Esophagus squamous epithelium (tissue), 5 donors: ENCODE measurements at regions not wholly inside any gene's neighbourhood (a gene's known extent, or its start where the extent isn't known, plus 50 kb on each side); places are given as distances from the start of the nearest gene placed in this dataset.
"Not testable (repeated sequence)": the region's sequence is repeated elsewhere in the genome, so short reads cannot be mapped to it uniquely, and the experiment has no call there.

Source experiments
- DNase-seq: peaks from one replicate; lab custom pipeline; 2025; lab: John Stamatoyannopoulos, UW
- H3K27ac ChIP-seq, 4 donors: fragments of 200-600 bp; sonication (generic); one replicate each; pipeline ENCODE4 v1.5.1; 2016 to 2019; ENCODE audit warnings: mild to moderate bottlenecking in 1 of 4
- H3K27me3 ChIP-seq, 4 donors: fragments of 200-600 bp; sonication (generic); 1 replicate in 3 of 4; 2 replicates in 1 of 4; pipeline versions ENCODE4 v1.5.1 to v1.6.0; 2017 to 2021; ENCODE audit warnings: antibody characterized with exemption in 1 of 4
- H3K36me3 ChIP-seq, 3 donors: fragments of 200-600 bp; sonication (generic); one replicate each; pipeline ENCODE4 v1.5.1; 2016 to 2019
- H3K4me1 ChIP-seq, 3 donors: fragments of 200-600 bp; sonication (generic); one replicate each; pipeline ENCODE4 v1.5.1; 2017 to 2019
- H3K4me3 ChIP-seq, 4 donors: fragments of 200-600 bp; sonication (generic); 1 replicate in 3 of 4; 2 replicates in 1 of 4; pipeline ENCODE4 v1.5.1; 2016 to 2019; ENCODE audit warnings: mild to moderate bottlenecking in 2 of 4, moderate library complexity in 1 of 4
- H3K9me3 ChIP-seq, 3 donors: fragments of 200-600 bp; sonication (generic); one replicate each; pipeline ENCODE4 v1.5.1; 2016 to 2019
- CTCF ChIP-seq, 6 experiments: fragments of 450-650 bp in 4 of 6; fragments of 200-600 bp in 2 of 6; sonication (generic) in 2 of 6; IDR thresholded peaks; one replicate each; pipeline ENCODE4 v1.5.1; 2016 to 2019; ENCODE audit warnings: antibody characterized with exemption in 6 of 6, mild to moderate bottlenecking in 4 of 6, moderate library complexity in 4 of 6
- POLR2A ChIP-seq, 4 donors: fragments of 450-650 bp; IDR thresholded peaks; one replicate each; pipeline ENCODE4 v1.6.1; 2017; ENCODE audit warnings: antibody characterized with exemption in 4 of 4, mild to moderate bottlenecking in 4 of 4, moderate library complexity in 3 of 4
- WGBS, 2 donors: methylation state at CpG; one replicate each; pipeline ENCODE4 v1.1.5; 2018; 5-methylcytosine and 5-hydroxymethylcytosine counted together
- intact Hi-C: fragments of 100-400 bp; cut with DNase I; formaldehyde crosslinking; loops from one replicate; pipeline ENCODE4 v1.15.0; 2022
- donor health status: DM: yes; HTN: yes; CAD: no.

- no peak for DNase-seq
- WGBS, 2 donors, result 49 to 64% methylated on average over 3 of the region's 3 CpGs
Observed at GRCh38 chr5:109558364-109558763, 131.4 kb upstream of the MAN2A1 start.

GRCh38 chr5:109553846-109554245 is 135.9 kb upstream of the MAN2A1 start:
- 19 to 40% methylated on average over 1 of the region's 1 CpG for WGBS, 2 donors

More at GRCh38 chr5:109558364-109558763, 131.4 kb upstream of the MAN2A1 start:
- Histone ChIP-seq H3K36me3 (no peaks in the 10 kb centered on the region), H3K27ac (no peak overlapping the region), H3K4me3 (no peak overlapping the region), H3K27me3 (no peaks in the 10 kb centered on the region), H3K4me1 (no peaks in the 10 kb centered on the region), H3K9me3 (no peaks in the 10 kb centered on the region)
- TF ChIP-seq POLR2A (IDR thresholded peaks at IDR 0.05) (no peak), CTCF (IDR thresholded peaks at IDR 0.05) (no peak)
- intact Hi-C loops, result no loop called here

GRCh38 chr5:109551234-109551633 is 138.5 kb upstream of the MAN2A1 start:
- H3K9me3 ChIP-seq, H3K36me3 ChIP-seq, H3K27ac ChIP-seq, DNase-seq, intact Hi-C loops, H3K27me3 ChIP-seq, H3K4me1 ChIP-seq, H3K4me3 ChIP-seq: not testable (repeated sequence)
- 98% methylated on average over 4 of the region's 4 CpGs for WGBS, 2 donors

More at GRCh38 chr5:109553846-109554245, 135.9 kb upstream of the MAN2A1 start:
- H3K9me3 ChIP-seq, result no peaks in the 10 kb centered on the region
- TF ChIP-seq POLR2A (IDR thresholded peaks at IDR 0.05), result no peak
- TF ChIP-seq CTCF (IDR thresholded peaks at IDR 0.05), result no peak
- intact Hi-C loops, result no loop called here
- no peaks in the 10 kb centered on the region for H3K4me1 ChIP-seq
- no peaks in the 10 kb centered on the region for H3K36me3 ChIP-seq
- H3K27ac ChIP-seq, result no peak overlapping the region
- H3K27me3 ChIP-seq, result no peaks in the 10 kb centered on the region
- H3K4me3 ChIP-seq, result no peak overlapping the region
- DNase-seq, result no peak

- H3K4me1 ChIP-seq, result no peaks in the 10 kb centered on the region
- H3K4me3 ChIP-seq, result no peak overlapping the region
- WGBS, 2 donors, result 45 to 76% methylated on average over 1 of the region's 1 CpG
- no peaks in the 10 kb centered on the region for H3K27me3 ChIP-seq
- TF ChIP-seq CTCF (IDR thresholded peaks at IDR 0.05), result no peak
- TF ChIP-seq POLR2A (IDR thresholded peaks at IDR 0.05), result no peak
- H3K9me3 ChIP-seq, result no peaks in the 10 kb centered on the region
- intact Hi-C loops, result no loop called here
- no peak for DNase-seq
- H3K36me3 ChIP-seq, result no peaks in the 10 kb centered on the region
- no peak overlapping the region for H3K27ac ChIP-seq
Observed at GRCh38 chr5:109550077-109550476, 139.7 kb upstream of the MAN2A1 start.

- no peak for DNase-seq
- intact Hi-C loops, result no loop called here
- no peak overlapping the region for H3K27ac ChIP-seq
- H3K4me3 ChIP-seq, result no peak overlapping the region
- no peaks in the 10 kb centered on the region for H3K36me3 ChIP-seq
- TF ChIP-seq CTCF (IDR thresholded peaks at IDR 0.05), result no peak
- no peak for TF ChIP-seq POLR2A (IDR thresholded peaks at IDR 0.05)
- no peaks in the 10 kb centered on the region for H3K4me1 ChIP-seq
- H3K9me3 ChIP-seq, result no peaks in the 10 kb centered on the region
- H3K27me3 ChIP-seq, result no peaks in the 10 kb centered on the region
Observed at GRCh38 chr5:109546461-109546860, 136.7 kb upstream of the PJA2 start.

- H3K27me3 ChIP-seq, intact Hi-C loops, H3K4me1 ChIP-seq, H3K4me3 ChIP-seq, DNase-seq, H3K9me3 ChIP-seq, H3K27ac ChIP-seq, H3K36me3 ChIP-seq: not testable (repeated sequence)
- WGBS, 2 donors, result 33 to 50% methylated on average over 1 of the region's 1 CpG
Observed at GRCh38 chr5:109544873-109545272, 135.1 kb upstream of the PJA2 start.

- H3K9me3 ChIP-seq, H3K36me3 ChIP-seq, H3K27me3 ChIP-seq, DNase-seq, H3K4me1 ChIP-seq, H3K4me3 ChIP-seq, intact Hi-C loops, H3K27ac ChIP-seq: not testable (repeated sequence)
- 62 to 85% methylated on average over 1 of the region's 1 CpG for WGBS, 2 donors
Observed at GRCh38 chr5:109538692-109539091, 128.9 kb upstream of the PJA2 start.

- WGBS, 2 donors, result 76 to 100% methylated on average over 1 to 3 of the region's 4 CpGs
- intact Hi-C loops, result not testable (repeated sequence)
Observed at GRCh38 chr5:109535090-109535489, 125.3 kb upstream of the PJA2 start.

More at GRCh38 chr5:109535090-109535489, 125.3 kb upstream of the PJA2 start:
- not testable (repeated sequence) for H3K27ac ChIP-seq, H3K4me1 ChIP-seq, H3K9me3 ChIP-seq, H3K27me3 ChIP-seq, H3K4me3 ChIP-seq, H3K36me3 ChIP-seq, DNase-seq
